A549 (cell line): ENCODE measurements at regions not wholly inside any gene's neighbourhood (a gene's known extent, or its start where the extent isn't known, plus 50 kb on each side); places are given as distances from the start of the nearest gene placed in this dataset.

Experiments
- ATAC-seq, 2 experiments: fragments of 200-7000 bp in 1 of 2; fragments of >200 bp in 1 of 2; cut with Nextera tagmentation in 1 of 2; cut with Tn5 transposase in 1 of 2; 3 replicates each; pipeline versions ENCODE4 v1.8.0 to v1.9.1; 2018 to 2020; ENCODE audit warnings: mild to moderate bottlenecking in 1 of 2, moderate library complexity in 1 of 2
- CTCF ChIA-PET: fragments of 300-600 bp; sonication (Branson Sonifier 250); formaldehyde crosslinking; extraction: SDS; loops from one replicate; lab custom pipeline; 2021; ENCODE audit warnings: antibody characterized with exemption, inconsistent platforms; lab: Yijun Ruan, JAX
- POLR2A ChIA-PET: fragments of 350-600 bp; formaldehyde crosslinking; extraction: SDS; loops from one replicate; lab custom pipeline; 2021; ENCODE audit warnings: antibody characterized with exemption, inconsistent platforms; lab: Yijun Ruan, JAX
- DNase-seq, 2 experiments: peaks; one replicate each; pipeline versions ENCODE4 v3.0.0 to v3.0.0-alpha.2; 2011 to 2016; ENCODE audit warnings: low read depth in 1 of 2, low spot score in 1 of 2
- FAIRE-seq: peaks from 2 replicates; lab custom pipeline; 2011; peaks lifted over from hg19 to GRCh38; lab: Jason Lieb, UNC
- H3K27ac ChIP-seq, 2 experiments: fragments of >200 bp; sonication (Bioruptor Twin); formaldehyde crosslinking; 3 replicates each; pipeline ENCODE4 v1.5.1; 2016 to 2017
- H3K4me1 ChIP-seq: fragments of >200 bp; sonication (Bioruptor Twin); formaldehyde crosslinking; 3 replicates; pipeline ENCODE4 v1.6.1; 2016
- H3K4me2 ChIP-seq: fragments of >200 bp; sonication (Bioruptor Twin); formaldehyde crosslinking; 3 replicates; pipeline ENCODE4 v1.6.1; 2016
- H3K4me3 ChIP-seq: fragments of >200 bp; sonication (Bioruptor Twin); formaldehyde crosslinking; 3 replicates; pipeline ENCODE4 v1.5.1; 2016
- H3K9me3 ChIP-seq: fragments of >200 bp; sonication (Bioruptor Twin); formaldehyde crosslinking; 3 replicates; pipeline ENCODE4 v1.6.1; 2016
- CBX2 ChIP-seq: fragments of 200-600 bp; sonication (generic); IDR thresholded peaks from 2 replicates; pipeline ENCODE4 v1.6.1; 2016; ENCODE audit warnings: low read depth, mild to moderate bottlenecking, borderline replicate concordance
- E2F6 ChIP-seq: IDR thresholded peaks from 2 replicates; pipeline ENCODE4 v1.6.1; 2012; ENCODE audit warnings: low read depth, borderline replicate concordance
- EHMT2 ChIP-seq: fragments of 200-600 bp; sonication (generic); IDR thresholded peaks from 2 replicates; pipeline ENCODE4 v1.6.1; 2016; ENCODE audit warnings: antibody characterized with exemption, low read depth, mild to moderate bottlenecking, moderate library complexity
- FOSB ChIP-seq: fragments of 250-450 bp; sonication (Bioruptor Pico); IDR thresholded peaks from 2 replicates; pipeline ENCODE4 v1.5.0; 2020; ENCODE audit warnings: mild to moderate bottlenecking, moderate library complexity
- FOXS1 ChIP-seq: fragments of 250-450 bp; sonication (Bioruptor Pico); IDR thresholded peaks from 2 replicates; pipeline ENCODE4 v1.5.0; 2020; ENCODE audit warnings: mild to moderate bottlenecking, moderate library complexity
- HDAC2 ChIP-seq: fragments of 200-600 bp; sonication (generic); IDR thresholded peaks from 2 replicates; pipeline ENCODE4 v1.6.1; 2016
- HOXA7 ChIP-seq: fragments of 250-450 bp; sonication (Bioruptor Pico); IDR thresholded peaks from 2 replicates; pipeline ENCODE4 v1.5.0; 2020; ENCODE audit warnings: mild to moderate bottlenecking, moderate library complexity
- HOXB5 ChIP-seq: fragments of 250-450 bp; sonication (Bioruptor Pico); IDR thresholded peaks from 2 replicates; pipeline ENCODE4 v1.5.0; 2020; ENCODE audit warnings: mild to moderate bottlenecking, moderate library complexity
- JUNB ChIP-seq: fragments of >200 bp; sonication (Bioruptor Twin); formaldehyde crosslinking; IDR thresholded peaks from 2 replicates; pipeline ENCODE4 v1.6.1; 2016
- KDM1A ChIP-seq: fragments of 200-600 bp; sonication (generic); IDR thresholded peaks from 2 replicates; pipeline ENCODE4 v1.6.1; 2016; ENCODE audit warnings: low read depth, mild to moderate bottlenecking
- KDM5A ChIP-seq: fragments of 200-600 bp; sonication (generic); IDR thresholded peaks from 2 replicates; pipeline ENCODE4 v1.6.1; 2016; ENCODE audit warnings: antibody characterized with exemption, mild to moderate bottlenecking
- MAX ChIP-seq: IDR thresholded peaks from 2 replicates; pipeline ENCODE4 v1.6.1; 2012
- NFE2L2 ChIP-seq: fragments of 150-350 bp; conservative IDR thresholded peaks from 2 replicates; pipeline ENCODE4 v1.6.1; 2014; ENCODE audit warnings: low read length
- NR3C1 ChIP-seq: fragments of >200 bp; sonication (Bioruptor Twin); formaldehyde crosslinking; IDR thresholded peaks from 3 replicates; pipeline ENCODE4 v1.6.1; 2017
- RCOR1 ChIP-seq: fragments of 150-350 bp; IDR thresholded peaks from 2 replicates; pipeline ENCODE4 v1.6.1; 2014; ENCODE audit warnings: antibody characterized with exemption, low read length, low read depth
- RFX5 ChIP-seq: fragments of 450-650 bp; IDR thresholded peaks from 2 replicates; pipeline ENCODE4 v1.7.1; 2014; ENCODE audit warnings: antibody characterized with exemption, mild to moderate bottlenecking, moderate library complexity
- RNF2 ChIP-seq: fragments of 200-600 bp; sonication (generic); IDR thresholded peaks from 2 replicates; pipeline ENCODE4 v1.6.1; 2016; ENCODE audit warnings: low read depth, mild to moderate bottlenecking, antibody characterized with exemption, moderate library complexity, borderline replicate concordance
- USF2 ChIP-seq: fragments of 450-650 bp; IDR thresholded peaks from 2 replicates; pipeline ENCODE4 v1.6.1; 2014; ENCODE audit warnings: antibody characterized with exemption
- ZNF302 ChIP-seq: fragments of 250-450 bp; sonication (Bioruptor Pico); IDR thresholded peaks from 2 replicates; pipeline ENCODE4 v1.9.0; 2021; ENCODE audit warnings: inconsistent platforms, mild to moderate bottlenecking, moderate library complexity
- WGBS: methylation state at CpG from one replicate; pipeline ENCODE4 v1.1.6; 2017; ENCODE audit errors: missing lambda C conversion rate; 5-methylcytosine and 5-hydroxymethylcytosine counted together
- TF ChIP-seq, protein P1 (sequence below): fragments of 250-450 bp; sonication (Bioruptor Pico); IDR thresholded peaks from 2 replicates; pipeline ENCODE4 v1.5.0; 2021; ENCODE audit warnings: mild to moderate bottlenecking, moderate library complexity, borderline replicate concordance

DNA sequence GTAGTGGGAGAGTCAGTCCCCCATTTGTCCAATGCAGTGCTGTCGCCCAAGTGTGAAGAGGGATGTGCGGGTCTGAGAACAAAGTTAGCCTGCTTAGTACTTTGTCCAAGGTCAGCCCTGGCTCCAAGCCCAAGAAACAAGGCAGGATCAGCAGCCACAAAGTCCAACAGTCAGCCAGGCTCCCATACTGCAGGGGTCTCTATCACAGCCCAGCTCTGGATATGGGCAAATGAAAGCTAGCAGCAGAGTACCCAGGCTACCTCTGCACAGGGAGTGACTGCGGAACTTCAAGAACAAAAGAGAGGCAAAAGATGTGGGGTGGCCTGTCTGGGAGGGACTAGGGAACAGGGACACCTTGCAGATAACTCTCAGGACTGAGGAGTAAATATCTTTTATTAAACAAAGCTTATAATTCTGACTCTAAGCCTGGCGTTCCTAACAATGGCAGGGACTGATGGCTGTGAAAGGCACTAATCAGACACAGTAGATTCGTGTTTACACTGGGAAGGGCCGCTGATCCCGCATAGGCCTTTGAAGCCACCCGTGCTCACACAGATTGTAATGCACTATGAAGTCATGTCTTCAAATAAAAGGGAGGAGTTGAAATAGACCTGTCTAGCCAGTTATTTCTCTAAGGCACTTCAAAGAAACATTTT is 91.0 kb upstream of the EEA1 start:
- ChIA-PET CTCF (interaction anchor here (1.2 to 2.7 kb wide), 2 partner anchors 33 to 377 kb away, joined by 3 to 13 read pairs; no protein-coding TSS in a partner anchor), POLR2A (no interaction called here)
- Histone ChIP-seq H3K4me2 (no peak overlapping the region), H3K9me3 (no peaks in the 10 kb centered on the region), H3K4me1 (no peaks in the 10 kb centered on the region), H3K27ac (no peak overlapping the region), H3K4me3 (no peak overlapping the region)
- peak in 1 of 2 experiments; percentile 27; a peak in 2 of 6 replicates for ATAC-seq
- WGBS, result 69% methylated on average over 8 of the region's 8 CpGs
- FAIRE-seq, result no peak
- TF ChIP-seq HOXB5, result no peak
- TF ChIP-seq USF2, result no peak
- TF ChIP-seq, protein P1, sequence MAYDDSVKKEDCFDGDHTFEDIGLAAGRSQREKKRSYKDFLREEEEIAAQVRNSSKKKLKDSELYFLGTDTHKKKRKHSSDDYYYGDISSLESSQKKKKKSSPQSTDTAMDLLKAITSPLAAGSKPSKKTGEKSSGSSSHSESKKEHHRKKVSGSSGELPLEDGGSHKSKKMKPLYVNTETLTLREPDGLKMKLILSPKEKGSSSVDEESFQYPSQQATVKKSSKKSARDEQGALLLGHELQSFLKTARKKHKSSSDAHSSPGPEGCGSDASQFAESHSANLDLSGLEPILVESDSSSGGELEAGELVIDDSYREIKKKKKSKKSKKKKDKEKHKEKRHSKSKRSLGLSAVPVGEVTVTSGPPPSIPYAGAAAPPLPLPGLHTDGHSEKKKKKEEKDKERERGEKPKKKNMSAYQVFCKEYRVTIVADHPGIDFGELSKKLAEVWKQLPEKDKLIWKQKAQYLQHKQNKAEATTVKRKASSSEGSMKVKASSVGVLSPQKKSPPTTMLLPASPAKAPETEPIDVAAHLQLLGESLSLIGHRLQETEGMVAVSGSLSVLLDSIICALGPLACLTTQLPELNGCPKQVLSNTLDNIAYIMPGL (CRISPR knock-in tag), result no peak
- no peak for TF ChIP-seq HOXA7 (CRISPR knock-in tag)
- TF ChIP-seq E2F6, result no peak
- no peak for TF ChIP-seq FOXS1 (CRISPR knock-in tag)
- no peak for TF ChIP-seq KDM5A
- no peak for TF ChIP-seq ZNF302 (CRISPR knock-in tag)
- no peak for TF ChIP-seq JUNB
- no peak for TF ChIP-seq RFX5
- TF ChIP-seq NFE2L2, result no peak
- TF ChIP-seq HDAC2, result no peak
- no peak for TF ChIP-seq CBX2
- no peak for TF ChIP-seq EHMT2
- TF ChIP-seq NR3C1, result no peak
- TF ChIP-seq MAX, result no peak
- TF ChIP-seq FOSB (CRISPR knock-in tag), result no peak
- TF ChIP-seq RNF2, result no peak
- TF ChIP-seq KDM1A, result no peak
- no peak for DNase-seq

DNA sequence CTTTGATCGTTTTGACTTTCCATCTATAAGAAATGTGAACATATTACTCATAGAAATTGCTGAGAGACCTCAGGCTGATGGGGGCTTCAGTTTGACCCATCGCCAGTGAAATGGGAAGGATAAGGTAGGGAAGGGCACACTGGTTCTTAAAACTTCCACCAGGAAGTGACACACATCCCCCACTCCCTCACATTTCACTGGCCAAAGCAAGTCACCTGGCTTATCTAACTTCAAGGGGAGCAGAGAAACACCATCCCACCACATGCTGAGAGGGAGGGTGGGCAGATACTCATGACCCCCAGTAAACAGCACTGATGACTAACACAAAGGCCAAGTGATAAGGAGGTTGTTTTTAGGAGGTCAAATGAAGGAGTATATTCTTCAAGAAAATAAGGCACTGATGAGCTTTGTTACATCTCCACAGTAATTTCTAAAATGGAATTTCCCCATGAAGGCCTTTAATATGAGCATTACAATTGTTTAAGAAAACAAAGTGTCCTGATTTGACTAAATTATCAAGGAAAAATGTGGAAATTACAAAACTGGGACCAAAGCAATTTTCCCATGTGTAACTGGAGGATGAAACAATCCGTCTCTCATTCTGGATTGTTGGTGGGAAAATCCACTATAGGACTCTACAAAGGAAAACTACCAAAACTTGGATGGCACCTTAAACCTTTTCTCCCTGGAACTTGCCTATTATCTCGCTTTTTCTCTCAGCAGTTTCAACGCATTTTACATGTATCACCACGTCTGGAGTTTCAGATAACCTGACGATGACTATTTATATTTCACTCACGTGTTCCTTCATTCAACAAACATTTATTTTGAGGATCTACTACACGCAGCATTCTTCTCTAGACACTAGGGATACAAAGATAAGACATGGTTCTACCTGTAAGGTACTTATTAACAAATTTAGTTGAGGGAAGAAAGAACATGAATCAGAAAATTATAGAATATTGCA is 91.8 kb upstream of the EEA1 start:
- Histone ChIP-seq H3K27ac (no peak overlapping the region), H3K9me3 (no peaks in the 10 kb centered on the region), H3K4me2 (no peak overlapping the region), H3K4me3 (no peak overlapping the region), H3K4me1 (no peaks in the 10 kb centered on the region)
- no peak for DNase-seq
- ATAC-seq, result no peak
- 69% methylated on average over 9 of the region's 9 CpGs for WGBS
- FAIRE-seq, result no peak
- ChIA-PET CTCF (interaction anchor here (1.2 to 2.7 kb wide), 4 partner anchors 33 to 399 kb away, joined by 3 to 13 read pairs (median 4); no protein-coding TSS in a partner anchor), POLR2A (no interaction called here)
- no peak for TF ChIP-seq RCOR1
- TF ChIP-seq, all 56 proteins: peak for 0
